ENCODE measurements at regions not wholly inside any gene's neighbourhood (a gene's known extent, or its start where the extent isn't known, plus 50 kb on each side); places are given as distances from the start of the nearest gene placed in this dataset.

DNA sequence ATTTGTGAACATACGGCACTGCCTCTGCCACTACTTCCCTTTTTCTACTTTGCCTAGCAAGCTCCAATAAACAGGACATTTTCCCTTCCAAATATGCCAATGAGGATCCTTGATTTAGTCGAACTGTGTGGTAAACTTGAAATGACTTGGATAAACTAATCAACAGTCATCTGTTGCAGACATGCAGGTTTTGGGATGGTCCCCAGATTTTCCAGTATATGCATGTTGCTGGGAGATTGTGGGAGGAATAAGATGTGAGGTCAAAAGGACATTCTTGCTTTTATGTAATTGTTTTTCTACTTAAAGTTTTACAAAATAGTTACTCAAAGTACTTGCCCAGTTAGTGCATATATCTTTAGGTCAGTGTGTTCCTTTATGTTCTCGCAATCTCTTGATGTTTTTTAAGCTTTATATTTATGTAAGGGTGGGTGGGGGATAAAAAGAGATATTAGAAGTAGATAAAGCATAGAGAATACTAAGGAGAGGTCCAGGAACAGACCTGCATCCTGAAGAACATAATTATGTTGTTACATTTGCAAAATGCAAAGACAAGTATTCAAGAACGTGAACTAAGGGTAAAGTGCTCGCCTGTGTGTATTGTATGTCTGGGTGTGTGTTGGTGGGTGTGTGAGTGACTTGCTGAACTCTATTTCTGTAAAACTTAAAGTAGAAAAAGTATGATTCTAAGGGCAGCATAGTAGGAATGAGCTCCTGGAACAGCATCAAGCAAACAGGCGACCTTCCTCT lies 88.4 kb upstream of the OXGR1 start:
- TF ChIP-seq, protein P1, sequence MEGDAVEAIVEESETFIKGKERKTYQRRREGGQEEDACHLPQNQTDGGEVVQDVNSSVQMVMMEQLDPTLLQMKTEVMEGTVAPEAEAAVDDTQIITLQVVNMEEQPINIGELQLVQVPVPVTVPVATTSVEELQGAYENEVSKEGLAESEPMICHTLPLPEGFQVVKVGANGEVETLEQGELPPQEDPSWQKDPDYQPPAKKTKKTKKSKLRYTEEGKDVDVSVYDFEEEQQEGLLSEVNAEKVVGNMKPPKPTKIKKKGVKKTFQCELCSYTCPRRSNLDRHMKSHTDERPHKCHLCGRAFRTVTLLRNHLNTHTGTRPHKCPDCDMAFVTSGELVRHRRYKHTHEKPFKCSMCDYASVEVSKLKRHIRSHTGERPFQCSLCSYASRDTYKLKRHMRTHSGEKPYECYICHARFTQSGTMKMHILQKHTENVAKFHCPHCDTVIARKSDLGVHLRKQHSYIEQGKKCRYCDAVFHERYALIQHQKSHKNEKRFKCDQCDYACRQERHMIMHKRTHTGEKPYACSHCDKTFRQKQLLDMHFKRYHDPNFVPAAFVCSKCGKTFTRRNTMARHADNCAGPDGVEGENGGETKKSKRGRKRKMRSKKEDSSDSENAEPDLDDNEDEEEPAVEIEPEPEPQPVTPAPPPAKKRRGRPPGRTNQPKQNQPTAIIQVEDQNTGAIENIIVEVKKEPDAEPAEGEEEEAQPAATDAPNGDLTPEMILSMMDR (IDR thresholded peaks at IDR 0.05): no peak
- no peak for TF ChIP-seq POLR2A (IDR thresholded peaks at IDR 0.05; ENCODE audit: low read depth)

Data from esophagus muscularis mucosa (tissue), 3 donors.